AG09319 (cell line): ENCODE measurements at regions not wholly inside any gene's neighbourhood (a gene's known extent, or its start where the extent isn't known, plus 50 kb on each side); places are given as distances from the start of the nearest gene placed in this dataset.
"Not testable (repeated sequence)": the region's sequence is repeated elsewhere in the genome, so short reads cannot be mapped to it uniquely, and the experiment has no call there.

Experiments used
- DNase-seq: peaks from one replicate; pipeline ENCODE4 v3.0.0-alpha.2; 2010; ENCODE audit warnings: low read depth; ENCODE audit errors: extremely low read depth
- CTCF ChIP-seq: IDR thresholded peaks from 2 replicates; pipeline ENCODE4 v1.5.1; 2011; ENCODE audit warnings: low read depth, mild to moderate bottlenecking, inconsistent platforms, low read length, moderate library complexity

GRCh38 chr10:84719687-84720086, 391.3 kb downstream of the CCSER2 start:
- no peak for TF ChIP-seq CTCF
- no peak for DNase-seq

GRCh38 chr10:84727398-84727797, 399.0 kb downstream of the CCSER2 start:
- no peak for DNase-seq
- no peak for TF ChIP-seq CTCF

GRCh38 chr10:84739126-84739525, 410.7 kb downstream of the CCSER2 start:
- not testable (repeated sequence) for DNase-seq

- no peak for TF ChIP-seq CTCF
These were observed 411.3 kb downstream of the CCSER2 start for GRCh38 chr10:84739641-84740040.

GRCh38 chr10:84743483-84743882, 415.1 kb downstream of the CCSER2 start:
- DNase-seq: no peak
- TF ChIP-seq CTCF: no peak

More at GRCh38 chr10:84739641-84740040, 411.3 kb downstream of the CCSER2 start:
- DNase-seq: no peak

GRCh38 chr10:84755311-84755710, 426.9 kb downstream of the CCSER2 start:
- no peak for DNase-seq
- TF ChIP-seq CTCF: no peak

GRCh38 chr10:84756653-84757052, 428.3 kb downstream of the CCSER2 start:
- DNase-seq: not testable (repeated sequence)

GRCh38 chr10:84761994-84762614, 433.7 kb downstream of the CCSER2 start:
- not testable (repeated sequence) for DNase-seq

GRCh38 chr10:84762754-84763394, 434.5 kb downstream of the CCSER2 start:
- TF ChIP-seq CTCF: no peak
- DNase-seq: no peak
